ENCODE measurements at regions not wholly inside any gene's neighbourhood (a gene's known extent, or its start where the extent isn't known, plus 50 kb on each side); places are given as distances from the start of the nearest gene placed in this dataset.
A peak's percentile ranks its signal among the peaks of the same experiment; 100 is the strongest.

DNA sequence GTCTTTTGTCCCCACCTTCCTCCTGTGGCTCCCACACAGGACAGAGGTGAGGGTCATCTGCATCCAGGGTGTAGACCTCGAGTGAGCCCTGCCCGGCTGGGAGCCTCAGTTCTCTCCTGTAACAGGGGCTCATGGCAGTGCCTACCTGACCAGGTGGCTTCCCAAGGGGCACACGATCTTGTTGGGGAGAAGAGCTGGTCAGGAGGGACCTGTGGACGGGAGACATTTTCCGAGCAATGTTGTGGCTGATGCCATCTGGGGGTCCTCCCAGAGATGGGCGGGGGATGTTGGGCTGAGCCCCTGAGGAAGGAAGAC is 51.9 kb downstream of the CEBPB start:
- no peak for DNase-seq

DNA sequence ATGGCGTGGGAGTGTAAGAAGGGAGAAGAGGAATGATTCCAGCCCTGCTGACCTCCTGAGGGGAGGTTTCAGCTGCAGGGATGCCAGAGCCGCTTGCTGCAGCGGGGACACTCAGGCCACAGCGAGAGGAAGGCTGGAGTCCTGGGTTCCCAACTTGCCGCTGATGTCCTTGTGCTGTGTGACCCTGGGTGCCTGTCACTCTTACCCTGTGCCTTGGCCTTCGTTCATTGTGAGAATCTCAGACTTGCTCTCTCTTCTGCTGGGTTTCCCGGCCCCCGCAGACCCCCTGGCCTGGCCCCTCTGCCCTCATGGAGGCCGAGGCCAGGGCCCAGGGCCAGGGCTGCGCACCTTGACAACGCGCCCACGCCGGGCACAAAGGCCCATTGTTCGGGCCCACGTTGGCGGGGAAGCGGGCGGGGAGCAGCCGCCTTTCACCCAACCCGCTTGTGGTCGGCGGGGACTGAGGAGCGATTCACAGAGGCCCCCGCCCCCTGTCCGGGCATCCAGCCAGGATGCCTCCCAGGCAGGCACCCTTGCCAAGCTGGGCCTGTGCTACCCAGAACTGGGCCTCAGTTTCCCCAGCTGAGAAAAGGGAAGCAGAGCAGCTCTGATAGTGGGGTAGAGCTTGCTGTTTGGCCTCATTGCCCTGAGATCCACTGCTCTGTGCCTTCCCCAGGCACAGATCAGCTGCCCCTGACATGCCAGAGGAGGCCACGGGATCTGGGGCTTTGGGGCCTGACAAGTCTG is 52.4 kb downstream of the CEBPB start:
- DNase-seq, result no peak

DNA sequence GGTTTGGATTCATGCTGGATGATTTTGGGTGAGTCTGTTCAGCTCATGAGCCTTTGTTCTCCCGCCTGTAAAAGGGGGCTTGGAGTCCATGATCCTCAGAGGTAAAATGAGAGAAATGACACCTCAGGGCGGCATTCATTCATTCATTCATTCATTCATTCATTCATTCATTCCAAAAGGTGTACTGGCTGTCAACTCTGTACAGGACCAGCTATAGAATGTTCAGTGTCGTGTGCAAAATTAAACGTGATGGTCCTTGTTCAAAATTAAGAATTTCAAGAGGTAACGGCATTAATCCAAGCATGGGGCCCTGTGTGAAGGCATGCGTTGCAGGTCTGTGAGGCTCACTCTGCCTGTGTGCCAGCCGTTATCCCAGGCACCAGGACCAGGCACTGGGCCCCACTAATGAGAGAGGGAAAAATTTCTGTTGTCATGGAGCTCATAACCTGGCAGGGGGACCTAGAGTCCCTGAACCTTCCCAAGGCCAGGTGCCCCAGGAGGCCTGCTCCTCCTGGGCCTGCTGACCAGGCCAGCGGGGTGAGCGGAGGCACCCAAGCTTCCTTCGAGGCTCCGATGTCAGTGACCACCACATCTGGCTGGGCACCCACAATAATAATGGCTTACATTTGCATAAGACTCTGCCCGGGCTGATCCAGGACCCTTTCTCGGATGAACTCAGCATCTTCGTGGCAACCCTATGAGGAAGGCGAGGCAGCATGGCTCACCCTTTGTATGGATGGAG is 53.2 kb downstream of the CEBPB start:
- no peak for DNase-seq

DNA sequence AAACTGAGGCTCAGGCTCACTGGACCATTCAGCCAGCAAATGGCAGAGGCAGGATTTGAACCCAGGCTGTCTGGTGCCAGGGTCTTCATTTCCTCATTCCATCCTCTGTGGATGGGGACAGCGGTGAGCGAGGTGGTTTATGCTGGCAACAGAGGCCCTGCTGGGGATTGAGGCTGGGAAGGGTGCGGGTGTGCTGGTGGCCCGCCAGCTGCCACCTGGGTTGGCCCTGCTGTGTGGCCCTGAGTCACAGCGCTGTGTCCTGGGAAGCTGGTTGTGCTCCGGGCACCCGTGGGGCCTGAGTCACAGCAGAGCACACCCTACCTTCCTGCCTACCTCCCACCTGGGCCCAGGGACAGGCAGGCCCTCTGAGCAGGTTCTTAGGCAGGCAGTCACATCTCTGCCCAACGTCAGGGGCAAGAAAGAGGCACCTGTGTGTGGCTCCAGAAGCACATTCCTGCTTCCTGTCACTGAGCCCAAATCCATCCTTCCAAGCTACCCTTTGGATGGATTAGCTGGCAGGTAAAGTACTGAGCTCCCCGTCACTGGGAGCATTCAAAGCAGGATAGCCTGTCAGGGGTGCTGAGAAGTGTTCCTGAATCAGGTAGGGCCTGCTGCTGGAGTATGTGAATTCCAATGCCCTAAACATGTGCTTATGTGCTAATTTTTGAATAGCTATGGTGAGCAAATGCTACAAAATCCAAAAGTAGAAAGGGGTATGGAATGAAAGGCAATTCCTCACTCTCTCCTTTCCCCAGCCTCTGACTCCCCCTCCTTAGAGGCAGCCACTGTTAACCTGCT is 53.9 kb downstream of the CEBPB start:
- no peak for DNase-seq

DNA sequence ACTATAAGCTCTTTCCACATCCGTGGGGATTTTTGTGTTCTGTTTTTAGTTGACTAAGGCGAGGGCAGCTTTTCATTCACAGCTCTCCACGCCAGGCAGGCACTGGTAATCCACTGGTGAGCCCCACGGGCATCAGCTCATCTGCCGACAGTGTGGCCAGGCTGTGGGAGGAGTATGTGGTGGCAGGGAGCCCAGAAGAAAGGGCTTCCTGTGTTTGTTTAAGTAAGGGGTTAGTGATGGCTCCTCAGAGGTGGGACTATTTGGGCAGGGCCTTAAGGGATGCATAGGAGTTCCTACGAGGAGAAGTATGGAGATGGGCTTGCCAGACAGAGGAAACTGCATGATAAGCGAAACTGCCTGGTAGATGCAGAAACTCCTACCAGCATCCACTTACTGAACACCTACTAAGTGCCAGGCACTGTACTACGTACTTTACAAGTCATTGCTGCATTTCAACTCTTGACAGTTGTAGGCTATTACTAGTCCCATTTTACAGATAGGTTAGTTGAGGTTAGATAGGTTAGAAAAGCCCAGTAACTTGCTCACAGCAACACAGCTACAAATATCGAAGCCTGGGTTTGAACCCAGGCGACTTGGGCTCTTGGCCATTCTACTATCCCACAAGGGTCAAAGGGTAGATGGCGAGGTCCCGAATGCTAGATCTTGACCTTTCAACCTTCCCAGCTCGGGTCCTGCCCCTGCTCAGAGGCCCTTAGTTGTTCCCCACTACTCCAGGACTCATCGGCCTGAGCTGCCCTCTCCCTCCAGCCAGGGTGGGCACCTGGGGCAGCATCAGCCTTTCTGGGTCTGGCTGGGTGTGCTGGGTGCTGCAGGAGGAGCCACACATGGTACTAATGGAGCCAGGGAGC is 55.1 kb downstream of the CEBPB start:
- DNase-seq, result peak in 1 of 5 experiments; percentile 39

DNA sequence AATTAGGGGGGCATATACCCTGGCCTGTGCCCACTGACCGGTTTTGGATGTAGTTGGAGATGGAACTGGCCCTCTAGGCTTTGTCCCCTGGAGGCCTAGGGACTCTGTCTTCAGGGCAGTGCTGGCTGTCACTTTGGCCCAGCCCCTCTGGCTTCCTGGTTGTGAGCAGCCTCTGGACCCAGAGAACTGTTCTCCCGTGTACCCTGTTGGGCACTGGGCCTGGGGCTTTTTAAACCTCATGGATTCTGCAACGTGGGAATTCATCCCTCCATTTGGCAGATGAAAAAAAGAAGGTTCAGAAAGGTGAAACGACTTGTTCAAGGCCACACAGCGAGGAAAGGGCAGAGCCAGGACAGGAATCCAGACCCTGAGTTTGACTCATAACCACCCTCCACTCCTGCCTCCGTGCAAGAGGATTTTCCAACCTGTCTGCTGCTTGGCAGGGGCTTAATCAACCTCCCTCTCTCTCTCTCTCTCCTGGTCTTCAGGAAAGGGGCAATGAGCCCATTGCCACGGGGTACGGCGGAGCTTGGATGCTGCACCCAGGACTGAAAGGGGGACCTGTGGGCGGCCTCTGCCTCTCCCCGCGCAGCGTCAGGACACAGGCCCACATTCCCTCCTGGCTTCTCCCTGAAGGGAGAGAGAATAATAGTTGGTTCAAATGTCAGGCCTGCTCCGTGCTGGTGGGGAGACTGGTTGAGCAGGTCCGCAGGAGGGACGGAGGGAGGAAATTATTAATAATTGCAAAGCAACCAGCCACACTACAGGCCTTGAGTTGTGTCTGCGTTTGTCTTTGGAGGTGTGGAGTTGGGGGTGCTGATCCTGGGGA is 56.0 kb downstream of the CEBPB start:
- DNase-seq, result no peak

DNA sequence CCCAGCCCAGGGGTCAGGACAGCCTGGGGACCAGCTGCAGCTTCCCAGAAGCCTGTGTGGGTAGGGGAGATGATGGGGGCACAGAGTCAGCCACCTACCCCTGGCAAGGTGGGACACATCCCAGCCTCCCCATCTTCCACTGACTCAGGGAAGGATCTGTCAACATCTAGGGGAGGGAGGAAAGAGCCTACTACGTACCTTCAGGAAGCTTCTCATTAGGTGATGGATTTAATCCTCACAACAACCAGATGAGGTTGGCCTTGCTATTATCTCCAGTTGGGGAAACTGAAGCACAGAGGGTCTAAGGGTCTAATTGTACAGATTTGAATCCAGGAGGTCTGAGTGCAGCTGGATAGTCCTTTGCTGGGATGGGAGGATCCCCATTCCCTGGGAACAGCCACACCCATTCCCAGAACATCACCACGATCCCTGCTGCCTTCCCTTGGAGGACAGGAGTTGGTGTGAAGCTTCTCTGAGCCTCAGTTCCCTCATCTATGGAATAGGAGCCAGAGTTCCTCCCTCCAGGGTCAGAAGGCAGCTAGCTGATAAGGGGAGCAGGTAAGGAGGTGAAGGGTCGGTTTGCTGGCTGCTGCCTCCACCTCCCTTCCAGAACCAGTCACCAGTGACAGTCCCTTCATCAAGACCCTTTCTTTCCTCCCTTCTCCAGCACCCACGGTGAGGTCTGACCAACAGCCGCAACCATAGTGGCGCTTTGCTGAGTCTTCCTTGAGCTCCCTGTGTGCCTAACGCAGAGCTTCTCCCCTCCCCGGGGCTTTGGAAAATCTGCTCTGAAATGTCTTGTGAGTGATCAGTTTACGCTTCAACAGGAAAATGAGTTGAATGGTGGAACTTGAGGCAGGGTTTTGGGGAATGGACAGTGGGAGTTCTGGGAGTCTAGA is 56.8 kb downstream of the CEBPB start:
- DNase-seq, result no peak

DNA sequence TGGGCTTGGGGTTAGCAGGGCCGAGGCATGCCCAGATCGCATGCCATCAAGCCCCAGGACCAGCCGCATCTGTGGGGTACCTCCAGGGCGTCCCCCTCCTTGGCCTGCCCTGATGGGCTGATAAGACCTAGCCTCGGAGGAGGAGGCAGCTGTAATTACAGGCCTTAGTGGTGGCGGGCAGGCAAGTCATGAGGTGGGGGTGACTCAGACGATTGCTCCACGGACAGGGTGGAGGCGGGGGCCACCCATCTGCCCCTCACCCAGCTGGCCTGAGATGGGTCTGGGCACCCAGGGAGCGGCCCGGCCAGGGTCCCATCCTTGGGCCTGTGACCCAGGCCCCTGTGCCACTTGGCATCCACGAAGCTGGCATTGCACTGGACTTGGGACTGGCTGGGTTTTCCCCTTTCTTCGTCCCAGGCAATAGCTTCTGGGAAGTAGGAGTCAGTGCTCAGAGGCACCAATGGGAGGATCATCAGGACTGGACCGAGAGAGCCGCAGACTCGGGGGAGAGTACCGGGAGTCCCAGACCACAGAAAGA is 57.5 kb downstream of the CEBPB start:
- DNase-seq, result no peak

DNA sequence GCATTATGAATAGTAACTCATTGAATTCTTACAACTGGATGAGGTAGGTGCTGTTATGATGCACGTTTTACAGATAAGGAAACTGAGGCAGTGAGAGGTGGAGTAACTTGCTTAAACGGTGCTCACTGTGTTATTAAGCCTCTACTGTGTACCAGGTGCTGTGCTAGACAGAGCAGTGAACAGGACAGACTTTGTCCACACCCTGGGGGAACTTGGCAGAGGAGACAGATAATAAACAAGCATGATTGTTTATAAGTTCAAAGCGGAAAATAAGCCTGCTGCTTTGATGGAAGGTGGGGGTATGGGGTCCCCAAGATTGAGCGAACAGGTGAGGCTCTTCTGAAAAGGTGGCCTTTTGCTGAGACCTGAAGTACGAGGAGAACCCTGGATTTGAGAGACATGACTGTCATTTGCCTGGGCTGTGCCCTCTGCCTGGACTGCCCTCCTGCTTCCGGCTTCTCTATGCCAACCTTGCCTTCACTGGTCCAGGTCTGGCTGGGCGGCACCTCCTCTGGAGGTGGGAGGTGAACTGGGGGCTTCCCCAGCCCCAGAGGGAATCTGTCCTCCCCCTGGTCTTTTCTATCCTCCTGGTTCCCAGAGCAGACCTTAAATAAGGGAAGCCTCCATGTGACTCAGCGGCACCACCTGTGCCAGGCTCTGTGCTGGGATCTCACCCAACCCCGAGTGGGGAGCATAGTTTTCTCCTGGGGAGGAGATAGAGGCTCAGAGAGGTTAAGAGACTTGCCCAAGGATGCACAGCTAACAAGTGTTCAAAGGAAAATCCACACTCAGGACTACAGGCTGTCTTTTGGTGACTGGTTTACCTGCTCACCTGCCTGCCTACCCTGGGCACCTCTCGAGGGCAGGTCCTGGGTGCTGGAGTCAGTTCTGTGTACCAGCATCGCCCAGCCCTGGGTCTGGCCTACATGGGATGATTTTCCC is 59.1 kb downstream of the CEBPB start:
- no peak for DNase-seq

DNA sequence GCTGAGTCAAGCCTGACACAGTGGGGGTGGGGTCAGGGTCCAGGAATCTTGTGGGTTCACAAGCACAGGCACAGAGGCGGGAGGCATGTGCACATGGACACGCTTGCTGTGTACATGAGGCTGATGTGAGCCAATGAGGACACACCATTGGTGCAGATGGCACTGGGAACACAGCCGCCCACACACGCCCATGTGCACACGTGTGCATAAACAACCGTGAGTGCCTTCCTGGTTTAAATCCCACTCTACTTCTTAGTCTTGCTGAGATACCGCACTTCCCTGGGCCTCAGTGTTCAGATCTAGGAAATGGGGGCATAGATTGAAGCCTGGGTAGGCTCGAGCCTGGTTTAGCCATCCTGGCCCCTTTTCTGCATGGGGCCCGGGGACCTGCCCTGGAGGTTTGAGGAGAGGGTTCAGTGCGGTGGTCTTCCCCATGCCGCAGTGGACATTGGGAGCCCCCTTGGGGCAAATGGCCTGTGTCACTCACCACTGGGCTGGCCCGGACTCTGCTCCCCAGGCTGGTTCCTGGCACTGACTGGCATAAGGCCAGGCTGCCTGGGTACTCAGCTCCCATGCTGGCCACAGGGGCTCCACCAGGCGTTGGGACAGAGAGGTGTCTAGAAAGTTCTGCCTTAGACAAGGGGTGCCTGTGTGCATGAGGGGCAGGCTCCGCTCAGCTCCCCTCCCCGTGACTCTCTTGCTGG is 60.2 kb downstream of the CEBPB start:
- DNase-seq, result no peak

DNA sequence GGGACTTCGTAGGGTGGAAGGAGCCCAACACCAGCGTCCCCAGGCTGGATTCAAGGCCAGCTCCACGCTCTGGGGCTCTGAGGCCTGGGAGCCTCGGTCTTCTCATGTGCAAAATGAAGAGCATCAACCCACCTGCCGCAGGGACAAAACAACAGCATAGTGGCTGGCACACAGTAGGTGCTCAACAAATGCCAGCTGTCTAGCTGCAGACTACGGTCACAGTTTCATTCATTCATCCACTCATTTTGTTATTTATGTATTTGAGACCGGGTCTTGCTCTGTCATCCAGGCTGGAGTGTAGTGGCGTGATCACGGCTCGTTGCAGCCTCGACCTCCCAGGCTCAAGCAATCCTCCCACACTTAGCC is 60.7 kb downstream of the CEBPB start:
- DNase-seq, result no peak

DNA sequence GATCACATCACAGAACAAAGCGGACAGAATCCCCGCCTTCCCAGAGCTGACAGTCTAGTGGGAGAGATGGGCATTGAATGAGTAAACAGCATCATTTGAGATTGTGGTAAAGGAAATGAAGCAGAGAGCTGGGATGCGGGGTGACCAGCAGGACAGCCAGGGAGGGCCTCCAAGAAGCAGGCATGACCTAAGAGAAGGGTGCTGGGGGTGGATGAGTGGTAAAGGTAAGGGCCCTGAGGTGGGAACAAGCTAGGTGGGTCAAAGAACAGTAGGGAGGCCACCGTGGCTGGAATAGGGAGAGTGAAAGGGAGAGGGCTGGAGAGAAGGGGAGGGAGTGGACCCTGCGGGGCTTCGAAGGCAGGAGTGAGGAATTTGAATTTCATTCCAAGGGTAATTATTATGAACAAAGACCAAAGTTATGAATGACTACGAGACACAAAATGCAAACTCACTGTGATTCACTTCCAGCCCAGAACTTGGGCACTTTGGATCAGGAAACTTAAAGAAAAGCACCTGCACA is 61.4 kb downstream of the CEBPB start:
- no peak for DNase-seq

DNA sequence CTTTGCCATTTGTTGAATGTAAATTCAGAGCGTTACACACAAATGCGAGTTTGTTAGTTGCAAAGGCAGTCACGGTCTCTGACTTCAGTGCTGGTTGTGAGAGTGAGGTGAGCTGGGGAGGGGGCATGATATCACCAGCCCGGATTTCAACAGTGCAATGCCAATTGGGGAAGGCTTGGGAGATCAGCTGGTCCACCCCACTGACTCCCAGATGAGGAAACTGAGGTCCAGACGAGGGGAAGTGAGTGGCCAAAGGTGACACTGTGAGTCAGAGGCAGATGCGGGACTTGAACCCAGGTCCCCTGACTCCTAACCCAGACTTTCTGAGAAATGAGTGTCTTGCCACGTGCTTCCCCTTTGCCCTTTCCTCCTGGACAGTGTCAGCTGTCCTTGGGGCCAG is 62.1 kb downstream of the CEBPB start:
- DNase-seq, result no peak

DNA sequence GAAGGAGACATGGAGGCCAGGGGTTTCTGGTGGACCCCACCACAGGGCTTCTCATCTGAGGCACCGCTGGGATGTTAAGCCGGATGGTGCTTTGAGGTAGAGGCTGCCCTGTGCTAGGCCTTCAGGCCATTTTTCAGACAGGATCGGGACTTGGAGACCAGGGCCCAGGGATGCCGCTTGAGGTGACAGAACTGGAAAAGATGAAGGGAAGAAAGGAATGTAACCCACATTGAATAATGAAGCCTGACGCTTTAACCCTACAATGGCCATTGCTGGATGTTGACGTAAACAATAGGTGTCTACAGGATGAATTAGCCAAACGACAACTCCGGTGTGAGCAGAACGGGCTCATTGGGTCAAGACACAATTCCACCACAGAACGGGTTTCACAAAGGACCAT is 62.5 kb downstream of the CEBPB start:
- no peak for DNase-seq

DNA sequence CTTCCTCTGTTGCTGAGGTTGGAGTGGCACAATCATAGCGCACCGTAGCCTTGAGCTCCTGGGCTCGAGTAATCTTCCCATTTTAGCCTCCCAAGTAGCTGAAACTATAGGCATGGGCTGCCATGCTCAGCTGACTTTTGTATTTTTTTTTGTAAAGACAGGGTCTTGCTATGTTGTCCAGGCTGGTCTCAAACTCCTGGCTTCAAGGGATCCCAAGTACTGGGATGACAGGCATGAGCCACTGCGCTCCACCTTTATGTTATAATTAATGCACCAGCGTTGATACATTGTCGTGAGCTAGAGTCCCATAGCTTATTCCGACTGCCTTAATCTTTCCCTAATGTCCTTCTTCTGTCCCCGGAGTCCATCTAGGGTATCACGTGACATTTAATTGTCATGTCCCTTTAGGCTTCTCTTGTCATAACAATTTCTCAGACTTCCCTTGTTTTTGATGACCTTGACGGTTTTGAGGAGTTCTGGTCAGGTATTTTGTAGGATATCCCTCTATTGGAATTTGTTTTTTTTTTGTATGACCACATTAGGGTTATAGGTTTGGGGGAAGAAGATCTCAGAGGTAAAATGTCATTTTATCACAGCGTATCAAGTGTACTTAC is 63.9 kb downstream of the CEBPB start:
- no peak for DNase-seq

DNA sequence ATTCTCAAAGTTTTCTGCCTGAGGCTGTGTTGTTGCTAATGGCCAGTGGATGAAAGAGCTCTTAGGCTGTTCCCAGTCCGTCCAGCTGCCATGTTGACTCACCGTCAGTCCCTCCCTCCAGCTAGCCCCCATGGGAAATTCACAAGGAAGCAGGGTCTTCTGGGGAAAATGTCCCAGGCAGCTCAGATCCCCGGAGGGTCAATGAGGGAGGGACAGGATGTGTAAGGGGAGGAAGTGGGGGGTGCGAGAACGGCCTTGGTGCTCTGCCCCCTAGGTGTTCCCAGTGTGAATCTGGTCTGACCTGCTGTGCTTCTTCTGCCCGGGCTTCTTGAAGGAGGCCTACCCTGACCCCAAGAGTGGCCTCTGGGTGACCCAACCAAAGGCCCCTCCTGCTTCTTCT is 65.9 kb downstream of the CEBPB start:
- DNase-seq, result no peak

DNA sequence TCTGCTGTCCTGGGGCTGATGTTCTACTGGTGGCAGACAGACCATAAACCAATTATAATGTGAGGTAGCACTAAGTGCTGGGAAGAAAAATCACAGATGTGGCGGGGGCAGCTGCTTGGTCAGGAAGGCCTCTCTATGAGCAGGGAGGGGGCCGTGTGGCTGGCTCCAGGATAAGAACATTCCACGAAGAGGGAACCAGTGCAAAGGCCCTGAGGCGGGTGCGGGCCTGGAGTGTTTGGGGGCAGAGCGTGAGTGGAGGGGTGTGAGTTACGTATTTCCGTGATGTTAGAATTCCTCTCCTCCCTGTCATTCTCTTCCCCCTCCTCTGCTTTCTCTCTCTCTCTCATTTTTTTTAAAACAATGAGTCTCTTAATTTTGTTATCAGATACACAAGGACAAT is 67.2 kb downstream of the CEBPB start:
- no peak for DNase-seq

All from T-helper 2 cell (primary cell).